HG03159 (cell line): ENCODE measurements at regions not wholly inside any gene's neighbourhood (a gene's known extent, or its start where the extent isn't known, plus 50 kb on each side); places are given as distances from the start of the nearest gene placed in this dataset.

Experiments used
- ATAC-seq: cut with Tn5 transposase; IDR thresholded peaks from one replicate; pipeline ENCODE4 v1.9.1; 2021; ENCODE audit warnings: mild to moderate bottlenecking, moderate library complexity; ENCODE audit not compliant: unreplicated experiment

DNA sequence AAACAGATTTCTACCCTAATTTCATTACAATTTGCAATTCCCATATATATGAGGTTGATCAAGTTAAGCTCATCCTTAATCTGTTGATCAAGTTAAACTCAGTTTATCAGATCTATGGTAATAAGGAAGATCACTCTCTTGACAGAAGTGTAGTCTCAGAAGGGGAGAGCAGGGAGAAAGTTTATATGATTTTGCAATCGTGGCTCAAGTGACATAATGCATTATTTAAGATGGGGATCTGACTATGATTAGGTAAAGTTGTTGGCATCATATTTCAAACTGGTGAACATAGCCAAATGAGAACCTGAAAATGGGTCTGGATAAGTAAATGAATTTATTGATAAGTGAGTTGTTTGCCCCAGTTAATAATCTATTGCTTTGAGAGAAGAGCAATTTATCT lies 995.3 kb downstream of the OTOL1 start:
- no peak for ATAC-seq

DNA sequence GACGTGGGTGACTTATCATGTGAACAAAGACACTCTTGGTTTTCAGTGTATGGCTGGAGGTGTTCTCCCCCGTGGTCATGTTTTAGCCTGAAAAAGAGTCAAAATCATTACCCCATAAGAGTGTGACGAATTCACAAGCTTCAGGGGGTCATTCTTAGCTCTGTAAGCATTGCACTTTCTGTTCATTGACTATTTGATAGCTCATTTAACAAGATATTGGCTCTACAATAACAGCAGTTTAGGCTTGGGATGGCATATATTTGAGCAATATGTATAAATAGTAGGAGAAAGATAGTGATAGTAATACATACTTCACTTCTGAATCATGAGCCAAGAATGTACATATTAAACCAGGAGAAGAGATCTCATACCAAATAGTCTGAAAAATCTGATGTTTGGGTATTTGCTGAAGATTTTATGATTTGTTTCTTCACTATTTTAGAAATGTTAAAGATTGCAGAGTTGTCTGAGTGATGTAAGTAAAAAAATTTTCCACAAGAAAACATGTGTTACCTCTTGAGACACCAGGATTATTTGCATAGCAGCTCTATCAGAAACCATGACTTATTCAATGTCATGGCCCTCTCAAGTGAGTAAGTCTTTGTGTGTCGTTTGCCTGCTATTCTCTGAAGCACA lies 996.0 kb downstream of the OTOL1 start:
- ATAC-seq: no peak

DNA sequence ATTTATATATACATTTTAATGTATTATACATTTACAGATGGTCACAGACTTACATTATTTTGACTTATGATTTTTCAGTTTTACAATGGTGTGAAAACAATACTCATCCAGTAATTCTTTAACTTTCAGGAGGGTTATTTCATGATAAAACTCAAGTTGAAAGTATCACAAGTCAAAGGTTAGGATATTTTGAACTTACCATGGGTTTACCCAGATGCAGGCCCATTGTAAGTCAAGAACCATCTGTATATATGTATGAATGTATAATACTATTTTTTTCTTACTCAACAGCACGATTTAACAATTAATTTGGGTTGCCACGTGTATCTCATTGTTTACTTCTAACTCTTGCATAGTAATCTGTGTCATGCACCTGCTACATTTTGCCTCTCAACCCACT lies 1002.0 kb downstream of the OTOL1 start:
- ATAC-seq: no peak

DNA sequence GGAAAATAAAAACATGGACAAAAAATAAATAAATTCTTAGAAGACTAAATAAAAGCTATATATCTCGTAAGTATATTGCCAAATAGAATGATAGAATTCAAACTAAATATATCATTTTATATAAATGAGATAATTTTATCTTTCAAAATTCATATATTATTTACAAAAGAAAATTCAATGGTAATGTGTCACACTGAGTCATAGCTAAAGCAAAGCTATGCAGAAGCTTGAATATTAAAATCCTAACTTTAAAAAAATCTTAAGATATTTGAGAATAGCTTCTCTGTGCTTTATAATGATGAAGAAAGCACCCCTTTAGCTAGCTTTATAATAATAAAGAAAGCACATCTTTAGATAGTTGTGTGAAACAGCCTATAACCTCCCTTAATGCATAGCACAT lies 1010.8 kb downstream of the OTOL1 start:
- no peak for ATAC-seq

DNA sequence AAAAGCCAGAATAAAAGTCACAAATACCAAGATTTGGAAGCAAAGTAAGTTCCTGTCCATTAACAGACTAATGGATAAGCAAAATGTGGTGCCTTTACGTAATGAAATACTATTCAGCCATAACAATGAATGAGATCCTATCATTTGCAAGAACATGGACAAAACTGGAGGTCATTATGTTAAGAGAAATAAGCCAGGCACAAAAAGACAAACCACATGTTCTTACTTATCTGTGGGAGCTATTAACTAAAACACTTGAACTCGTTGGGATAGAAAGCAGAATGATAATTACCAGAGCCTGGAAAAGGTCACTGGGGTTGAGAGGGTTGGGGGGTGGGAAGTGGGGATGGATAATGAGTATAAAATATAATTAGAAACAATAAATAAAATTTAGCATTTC lies 1015.9 kb downstream of the OTOL1 start:
- no peak for ATAC-seq

DNA sequence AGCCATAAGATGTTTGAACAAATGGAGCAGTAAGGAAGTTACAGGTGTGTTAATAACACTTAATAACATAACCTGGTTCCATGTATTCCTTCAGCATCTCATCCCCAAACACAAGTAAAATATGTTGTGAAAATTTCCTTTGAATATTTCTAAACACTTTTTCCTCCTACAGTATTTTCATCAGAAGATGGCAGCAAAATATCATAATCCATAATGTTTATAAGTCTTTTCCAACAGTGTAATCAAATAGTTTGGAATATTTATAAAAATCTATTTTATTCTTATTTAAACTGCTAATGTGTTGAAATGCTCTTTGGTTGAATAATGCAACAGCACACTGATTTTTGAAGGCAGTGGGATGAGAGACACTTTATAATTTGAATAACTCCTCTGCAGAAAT lies 1020.5 kb downstream of the OTOL1 start:
- ATAC-seq: no peak

DNA sequence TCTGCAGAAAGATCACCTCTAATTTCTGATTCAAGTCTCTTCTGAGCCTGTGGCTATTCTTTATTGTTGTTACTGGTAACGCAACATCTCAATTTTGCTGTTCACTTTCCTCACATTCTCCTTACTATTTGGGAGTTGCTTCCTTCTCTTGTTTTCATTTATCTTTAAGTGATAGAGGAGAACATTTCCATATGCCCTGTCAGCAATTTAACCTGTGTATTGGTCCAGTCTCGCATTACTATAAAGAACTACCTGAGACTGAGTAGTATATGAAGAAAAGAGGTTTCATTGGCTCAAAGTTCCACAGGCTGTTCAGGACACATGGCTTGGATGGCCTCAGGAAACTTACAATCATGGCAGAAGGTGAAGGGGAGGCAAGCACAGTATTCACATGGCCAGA lies 1025.1 kb downstream of the OTOL1 start:
- no peak for ATAC-seq

DNA sequence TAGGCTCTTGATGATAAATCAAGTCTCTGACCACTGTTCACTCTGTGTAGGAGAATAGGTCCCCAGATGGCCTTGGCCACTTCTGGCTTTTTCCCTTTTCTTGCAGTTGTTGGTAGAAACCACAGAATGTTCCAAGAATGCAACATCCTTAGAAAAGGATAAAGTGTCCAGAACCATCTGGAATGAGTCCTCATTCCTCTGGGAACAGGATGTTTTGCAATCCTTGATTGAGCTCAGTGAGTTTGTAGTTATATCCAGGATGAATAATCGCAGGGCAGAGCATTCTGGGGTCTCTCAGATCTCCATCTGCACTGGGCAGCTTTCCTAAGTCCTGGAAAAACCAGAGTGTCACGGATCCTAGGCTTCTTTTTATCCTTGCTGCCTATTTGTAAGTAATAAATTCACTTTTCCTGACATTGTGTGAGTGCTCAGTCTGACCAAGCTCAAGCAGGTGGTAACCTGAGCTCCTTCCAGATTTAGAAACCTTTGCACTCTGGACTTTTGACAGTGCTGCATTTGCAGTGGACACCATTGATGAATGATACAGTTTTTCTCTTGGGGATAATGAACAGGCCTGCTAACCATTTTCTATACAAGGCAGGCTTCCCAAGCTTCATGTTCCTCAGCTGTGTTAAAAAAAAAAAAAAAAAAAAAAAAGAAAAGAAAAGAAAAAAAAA lies 1028.6 kb downstream of the OTOL1 start:
- ATAC-seq: no peak

DNA sequence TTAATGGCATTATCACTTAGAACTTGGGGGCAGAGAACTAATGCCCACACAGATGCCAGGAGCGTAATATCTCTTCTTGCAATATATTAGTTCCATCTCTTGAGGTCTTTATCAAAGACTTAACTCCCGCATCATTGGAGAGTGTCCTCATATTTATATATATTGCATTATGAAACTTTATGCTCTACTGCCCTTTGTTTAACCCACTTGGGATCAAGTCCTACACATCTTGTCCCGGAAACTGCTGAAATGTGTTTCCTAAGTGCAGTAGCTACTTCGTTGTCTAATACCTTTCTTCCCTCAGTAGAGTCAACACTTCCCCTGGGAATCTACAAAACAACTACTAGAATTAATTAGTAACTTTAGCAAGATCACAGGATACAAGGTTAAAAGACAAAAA lies 1029.2 kb downstream of the OTOL1 start:
- no peak for ATAC-seq

DNA sequence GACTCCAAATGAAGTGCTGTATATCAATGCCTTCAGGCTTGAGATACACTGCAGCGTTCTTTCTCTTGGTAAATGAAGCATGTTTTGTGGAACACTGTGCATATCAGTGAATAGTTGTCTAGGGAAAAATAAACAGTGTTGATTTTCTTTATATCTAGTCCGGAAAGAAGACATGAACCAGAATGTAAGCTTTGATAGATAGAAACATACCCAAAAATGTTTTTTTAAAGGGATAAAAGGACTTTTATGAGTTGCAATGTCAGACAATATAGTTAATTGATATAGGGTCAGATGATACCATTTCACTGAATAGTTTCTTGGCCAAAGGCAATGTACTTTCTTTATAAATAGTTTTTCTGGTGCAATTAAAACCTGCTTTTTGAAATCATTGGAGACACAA lies 1037.8 kb downstream of the OTOL1 start:
- ATAC-seq: no peak

DNA sequence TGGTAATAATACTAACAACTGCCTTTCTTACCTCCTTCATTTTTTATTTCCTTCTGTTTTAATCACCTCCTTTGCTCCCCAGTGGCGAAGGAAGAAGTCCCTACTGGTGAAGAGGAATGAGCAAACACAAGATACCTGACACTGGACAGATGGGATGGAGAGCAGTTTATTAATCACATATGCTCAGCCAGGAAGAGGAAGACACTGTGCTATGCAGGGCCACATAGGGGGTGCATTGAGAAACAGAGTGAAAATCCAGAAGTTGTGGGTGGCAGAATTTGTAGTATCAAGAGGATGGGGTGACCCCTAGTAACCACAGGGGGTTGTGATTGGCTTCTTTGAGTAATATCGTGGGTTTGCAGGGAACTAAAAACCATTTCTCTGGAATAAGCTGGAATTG lies 1041.9 kb downstream of the OTOL1 start:
- ATAC-seq: no peak

DNA sequence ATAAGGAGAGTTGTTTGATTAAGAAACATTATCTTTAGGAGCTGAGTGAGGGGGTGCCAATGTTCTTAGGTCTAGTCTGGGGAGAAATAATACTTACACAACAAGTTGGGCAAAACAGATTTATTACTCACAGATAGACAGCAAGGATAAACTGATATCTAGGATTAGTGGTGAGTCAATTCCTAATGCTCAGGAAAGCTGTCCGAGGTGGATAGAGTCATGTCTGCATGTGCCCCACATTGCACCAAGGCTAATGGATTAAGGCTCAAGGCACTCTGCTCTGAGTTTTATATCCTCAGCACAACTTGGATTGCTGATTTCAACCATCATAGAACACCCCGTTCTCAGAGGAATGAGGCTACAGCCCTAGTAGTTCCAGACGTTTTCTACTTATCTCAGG lies 1042.3 kb downstream of the OTOL1 start:
- no peak for ATAC-seq

DNA sequence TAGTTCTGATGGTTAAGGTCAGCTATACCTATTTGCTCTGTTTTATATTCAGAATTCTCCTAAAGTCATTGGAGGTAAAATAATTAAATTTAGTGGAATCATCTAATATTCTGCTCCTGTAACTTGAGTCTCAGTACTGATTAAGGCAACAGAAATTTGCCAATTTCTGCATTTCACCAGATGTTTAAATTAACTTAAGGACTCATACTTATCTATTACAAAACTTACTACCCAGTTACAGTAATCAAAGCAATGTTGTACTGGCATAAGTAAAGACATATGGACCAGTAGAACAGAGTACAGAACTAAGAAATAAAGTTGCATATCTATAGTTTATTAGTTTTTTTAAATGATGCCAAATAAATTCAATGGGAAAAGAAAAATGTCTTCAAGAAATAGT lies 1043.8 kb downstream of the OTOL1 start:
- no peak for ATAC-seq

DNA sequence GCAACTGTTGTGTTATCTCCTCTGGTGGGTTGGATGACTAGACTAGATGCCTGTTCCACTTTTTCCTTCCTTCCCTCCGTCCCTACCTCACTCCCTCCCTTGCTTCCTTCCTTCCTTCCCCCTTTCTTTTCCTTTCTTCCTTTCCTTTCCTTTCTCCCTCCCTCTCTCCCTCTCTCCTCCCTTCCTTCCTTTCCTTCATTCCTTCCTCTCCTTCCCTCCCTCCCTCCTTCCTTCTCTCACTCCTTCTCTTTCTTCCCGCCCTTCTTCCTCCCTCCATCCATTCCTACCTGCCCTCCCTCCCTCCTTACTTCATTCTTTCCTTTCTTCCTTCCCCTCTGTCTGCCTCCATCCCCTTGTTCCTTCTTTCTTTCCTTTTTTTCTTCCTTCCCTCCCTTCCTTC lies 1045.3 kb downstream of the OTOL1 start:
- ATAC-seq: no peak

DNA sequence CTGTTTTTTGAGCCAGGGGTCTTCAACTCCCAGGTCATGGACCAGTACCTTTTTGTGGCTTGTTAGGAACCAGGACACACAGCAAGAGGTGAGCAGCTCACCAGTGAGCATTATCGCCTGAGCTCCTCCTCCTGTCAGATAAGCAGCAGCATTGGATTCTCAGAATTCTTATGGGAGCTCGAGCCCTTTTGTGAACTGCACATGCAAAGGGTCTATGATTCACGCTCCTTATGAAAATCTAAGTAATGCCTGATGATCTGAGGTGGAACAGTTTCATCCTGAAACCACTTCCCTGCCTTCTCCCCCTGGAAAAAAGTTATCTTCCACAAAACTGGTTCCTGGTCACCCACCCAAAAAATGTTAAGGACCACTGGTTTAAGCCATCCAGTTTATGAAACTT lies 1047.6 kb downstream of the OTOL1 start:
- no peak for ATAC-seq

DNA sequence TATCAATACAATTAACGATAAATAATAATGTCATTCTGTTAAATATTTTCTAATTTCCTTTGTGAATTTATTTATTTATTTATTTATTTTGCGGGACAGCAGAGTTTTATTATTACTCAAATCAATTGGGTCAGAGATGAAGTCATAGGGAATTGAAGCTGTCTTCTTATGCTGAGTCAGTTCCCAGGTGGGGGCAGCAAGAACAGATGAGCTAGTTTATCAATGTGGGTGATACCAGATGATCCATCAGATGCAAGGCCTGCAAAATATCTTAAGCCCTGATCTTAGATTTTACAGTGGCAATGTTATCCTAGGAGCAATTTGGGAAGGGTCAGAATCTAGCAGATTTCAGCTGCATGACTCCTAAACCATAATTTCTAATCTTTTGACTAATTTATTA lies 1050.3 kb downstream of the OTOL1 start:
- ATAC-seq: no peak

DNA sequence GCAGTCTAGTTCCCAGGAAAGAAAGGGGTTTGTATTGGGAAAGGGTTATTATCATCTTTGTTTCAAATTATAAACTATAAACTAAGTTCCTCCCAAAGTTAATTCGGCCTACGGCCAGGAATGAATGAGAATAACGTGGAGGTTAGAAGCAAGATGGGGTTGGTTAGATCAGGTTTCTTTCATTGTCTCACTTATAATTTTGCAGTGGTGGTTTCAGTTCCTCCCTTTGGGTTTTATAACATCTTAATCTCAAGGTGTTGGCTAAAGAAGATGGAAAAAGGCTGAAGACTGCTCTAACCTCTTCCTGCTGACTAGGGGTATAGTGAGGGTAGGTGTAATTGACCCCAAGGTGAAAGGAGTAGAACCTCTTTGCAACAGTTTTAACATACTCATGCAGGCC lies 1050.7 kb downstream of the OTOL1 start:
- ATAC-seq: no peak

DNA sequence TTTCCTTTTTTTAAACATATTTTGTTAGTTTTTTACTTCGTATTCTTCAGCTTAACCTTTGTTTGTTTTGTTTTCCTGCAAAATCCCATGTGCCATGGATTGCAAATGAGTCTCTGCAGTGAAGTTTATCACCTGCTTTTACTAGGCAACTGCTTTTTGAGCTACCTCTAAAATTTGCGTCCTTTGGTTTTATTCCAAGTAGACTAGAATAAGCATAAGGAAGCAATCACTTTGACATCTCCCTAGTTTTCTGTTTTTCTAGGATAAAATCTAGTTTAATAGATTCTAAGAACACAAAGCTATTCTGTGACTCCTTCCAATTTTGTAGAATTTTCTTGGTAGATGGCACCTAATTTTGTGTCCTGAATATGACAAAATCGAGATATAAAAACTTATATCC lies 1059.2 kb downstream of the OTOL1 start:
- ATAC-seq: no peak

DNA sequence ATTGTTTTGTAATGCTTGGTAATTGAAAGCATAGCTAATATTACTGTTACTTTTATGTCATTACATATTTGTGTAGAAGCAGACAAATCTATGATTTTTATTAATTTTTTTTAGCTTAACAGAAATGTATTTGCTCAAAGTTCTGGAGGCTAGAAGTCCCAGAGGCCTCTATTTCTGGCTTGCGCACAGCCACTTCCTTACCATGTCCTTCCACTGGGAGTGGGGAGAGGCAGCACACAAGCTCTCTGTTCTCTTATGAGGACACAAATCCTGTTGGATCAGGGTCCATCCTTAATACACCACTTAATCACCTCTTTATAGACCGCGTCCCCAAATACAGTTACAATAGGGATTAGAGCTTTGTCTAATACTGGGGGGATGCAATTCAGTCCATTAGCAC lies 1061.4 kb downstream of the OTOL1 start:
- ATAC-seq: no peak

DNA sequence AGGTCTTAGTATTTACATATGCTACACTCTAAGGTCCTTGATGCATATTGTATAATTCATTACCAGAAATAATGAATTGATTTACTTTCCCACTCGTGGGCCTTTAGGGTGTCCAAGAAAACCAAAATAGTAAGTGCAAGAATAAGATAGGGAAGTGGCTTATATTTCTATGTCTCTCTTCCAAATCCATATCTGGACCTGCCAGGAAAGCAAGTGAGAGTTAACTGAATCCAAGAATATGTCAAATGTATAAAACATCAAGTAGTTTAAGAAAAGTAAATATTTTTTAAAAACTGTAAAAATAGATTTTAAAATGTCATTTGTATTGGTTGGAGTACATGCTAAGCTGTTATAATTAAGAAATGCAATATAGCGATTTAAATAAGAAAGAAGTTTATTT lies 1072.1 kb downstream of the OTOL1 start:
- ATAC-seq: no peak

DNA sequence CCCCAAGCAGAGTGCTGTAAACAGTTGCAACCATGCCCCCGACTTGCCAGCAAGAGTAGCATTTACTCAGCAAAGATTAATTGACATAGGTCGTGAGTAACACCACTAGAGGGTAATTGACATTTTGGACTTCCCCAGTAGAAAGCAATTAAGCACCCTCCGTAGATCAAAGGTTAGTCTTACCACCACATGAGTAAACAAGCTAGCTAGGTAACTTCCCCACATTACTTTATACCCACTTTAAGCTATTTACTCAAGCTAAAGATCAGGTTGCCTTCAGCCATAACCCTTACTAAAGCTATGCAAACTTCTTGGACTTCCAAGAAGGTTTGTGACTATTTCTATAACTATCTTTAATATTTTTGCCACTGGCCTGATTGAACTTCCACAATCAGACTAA lies 1072.7 kb downstream of the OTOL1 start:
- ATAC-seq: no peak

DNA sequence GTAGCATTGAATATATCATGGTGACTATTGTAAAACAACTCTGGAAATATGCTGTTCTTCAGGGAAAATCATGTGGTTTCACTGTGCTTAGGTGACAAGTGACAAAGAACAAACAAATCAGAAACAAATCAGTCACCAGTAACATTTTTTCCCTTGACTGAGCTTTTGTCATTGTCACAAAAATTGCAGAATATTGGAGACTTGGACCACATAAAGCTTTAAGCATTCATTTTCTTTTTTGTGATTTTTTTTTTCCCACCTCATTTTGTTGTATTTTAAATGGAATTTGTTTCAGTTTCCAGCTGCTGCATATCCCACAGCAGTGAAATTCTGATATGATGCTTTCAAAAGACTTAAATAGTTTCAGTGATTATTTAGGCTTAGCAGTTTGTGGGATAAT lies 1088.4 kb downstream of the OTOL1 start:
- no peak for ATAC-seq

DNA sequence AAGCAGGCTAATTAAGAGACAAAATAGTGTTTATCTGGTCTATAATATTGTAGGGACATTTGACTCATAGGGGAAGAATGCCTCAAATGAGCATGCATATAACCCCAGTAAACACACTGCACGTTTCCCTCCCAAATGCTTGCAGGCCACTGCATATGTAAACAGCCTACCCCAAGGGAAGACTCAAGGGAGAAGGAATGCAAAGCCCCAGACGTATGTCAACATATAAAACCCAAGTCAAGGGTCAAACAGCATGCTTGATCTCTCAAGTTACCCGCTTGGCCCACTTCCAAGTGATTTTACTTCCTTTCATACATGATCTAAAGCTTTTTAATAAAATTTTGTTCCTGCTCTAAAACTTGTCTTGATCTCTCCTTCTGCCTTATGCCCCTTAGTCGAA lies 1090.0 kb downstream of the OTOL1 start:
- ATAC-seq: no peak
